A673 (cell line): ENCODE measurements at regions not wholly inside any gene's neighbourhood (a gene's known extent, or its start where the extent isn't known, plus 50 kb on each side); places are given as distances from the start of the nearest gene placed in this dataset.
"Not testable (repeated sequence)": the region's sequence is repeated elsewhere in the genome, so short reads cannot be mapped to it uniquely, and the experiment has no call there.

Experiments used
- BruUV-seq: library from RNA; stranded (reverse); fragments of 400-500 nt; replicated peaks from 2 replicates; lab custom pipeline; 2021; lab: Mats Ljungman, UMichigan
- CTCF ChIA-PET: fragments of 300-600 bp; sonication (Branson Sonifier 250); formaldehyde crosslinking; loops from one replicate; lab custom pipeline; 2022; ENCODE audit warnings: antibody characterized with exemption; lab: Charles Lee
- POLR2A ChIA-PET: fragments of 300-600 bp; sonication (Branson Sonifier 250); formaldehyde crosslinking; loops from one replicate; lab custom pipeline; 2022; ENCODE audit warnings: antibody characterized with exemption; ENCODE audit not compliant: low non-redundant PET; lab: Charles Lee
- DNase-seq: peaks from one replicate; pipeline ENCODE4 v3.0.0-alpha.2; 2015; ENCODE audit warnings: low spot score
- H3K27ac ChIP-seq: fragments of 200-600 bp; sonication (generic); 2 replicates; pipeline ENCODE4 v1.5.1; 2016; ENCODE audit warnings: mixed run types, low read depth, mild to moderate bottlenecking, mixed read lengths, antibody characterized with exemption, low read length; ENCODE audit not compliant: poor library complexity, severe bottlenecking
- H3K27me3 ChIP-seq: fragments of 200-600 bp; sonication (generic); replicated peaks from 2 replicates; pipeline ENCODE4 v1.6.1; 2017; ENCODE audit warnings: mixed run types, low read depth, mild to moderate bottlenecking, mixed read lengths, antibody characterized with exemption, low read length; ENCODE audit not compliant: insufficient read depth, poor library complexity
- H3K36me3 ChIP-seq: fragments of 200-600 bp; sonication (generic); 2 replicates; pipeline ENCODE4 v1.6.1; 2016; ENCODE audit warnings: mixed run types, mild to moderate bottlenecking, mixed read lengths, antibody characterized with exemption, low read length; ENCODE audit not compliant: insufficient read depth, poor library complexity, severe bottlenecking
- H3K4me1 ChIP-seq: fragments of 200-600 bp; sonication (generic); 2 replicates; pipeline ENCODE4 v1.6.1; 2017; ENCODE audit warnings: mixed run types, mild to moderate bottlenecking, mixed read lengths, antibody characterized with exemption, low read length; ENCODE audit not compliant: insufficient read depth, poor library complexity, severe bottlenecking
- H3K4me3 ChIP-seq: fragments of 200-600 bp; sonication (generic); 2 replicates; pipeline ENCODE4 v1.5.1; 2016; ENCODE audit warnings: low read depth, mixed run types, mild to moderate bottlenecking, mixed read lengths, low read length; ENCODE audit not compliant: poor library complexity, severe bottlenecking
- H3K9me3 ChIP-seq: fragments of 200-600 bp; sonication (generic); 2 replicates; pipeline ENCODE4 v1.6.1; 2016; ENCODE audit warnings: mixed run types, low read depth, mild to moderate bottlenecking, mixed read lengths, antibody characterized with exemption, low read length; ENCODE audit not compliant: poor library complexity, severe bottlenecking
- EZH2 ChIP-seq: fragments of 200-600 bp; sonication (generic); IDR thresholded peaks from 2 replicates; pipeline ENCODE4 v1.6.1; 2017; ENCODE audit warnings: borderline replicate concordance, low read depth, mild to moderate bottlenecking, mixed read lengths, antibody characterized with exemption, low read length; ENCODE audit not compliant: poor library complexity, severe bottlenecking
- intact Hi-C: fragments of 100-400 bp; cut with micrococcal nuclease; formaldehyde crosslinking; loops from one replicate; pipeline ENCODE4 v1.10.0; 2022; ENCODE audit not compliant: unreplicated experiment
- TF ChIP-seq, protein P1 (sequence below): fragments of 300-800, 200-600 bp; sonication (generic); conservative IDR thresholded peaks from 2 replicates; pipeline ENCODE4 v1.5.1; 2017; ENCODE audit warnings: low read depth, mild to moderate bottlenecking, antibody characterized with exemption, low read length, moderate library complexity, mixed read lengths

DNA sequence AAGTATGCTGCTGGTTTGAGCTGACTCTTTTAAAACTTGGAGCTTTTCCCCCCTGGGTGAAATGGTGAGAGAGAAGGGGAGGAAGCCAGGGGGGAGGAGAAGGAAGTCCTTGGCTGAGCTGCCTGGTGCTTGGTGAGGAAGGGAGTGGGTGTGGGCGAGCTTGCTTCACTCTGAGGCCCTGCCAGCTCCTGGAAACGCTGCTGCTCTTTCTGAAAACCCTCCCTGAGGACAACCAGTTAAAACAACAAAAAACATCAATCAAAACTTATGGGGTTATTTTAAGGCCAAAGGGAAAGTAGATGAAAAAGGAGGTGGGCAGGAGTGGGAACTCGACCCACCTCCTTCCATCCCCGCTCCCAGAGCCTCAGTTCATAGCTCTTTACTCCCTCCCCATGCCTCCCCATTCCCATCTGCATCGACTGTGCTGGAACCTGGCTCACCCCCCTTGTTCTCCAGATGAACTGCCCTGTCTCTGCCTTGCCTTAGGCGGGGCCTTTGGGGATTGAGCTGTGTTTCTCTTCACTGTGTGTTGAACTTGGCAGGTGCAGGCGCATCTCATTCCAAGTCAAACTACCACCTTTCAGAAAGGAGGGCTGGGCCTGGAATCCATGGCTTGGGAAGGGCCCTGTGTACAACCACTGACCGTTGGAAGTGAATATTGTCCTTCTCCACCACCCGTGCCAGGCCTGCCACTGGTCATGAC is 166.1 kb downstream of the ZNF621 start:
- no peaks in the 10 kb centered on the region for H3K27me3 ChIP-seq
- no peaks in the 10 kb centered on the region for H3K9me3 ChIP-seq
- ChIA-PET POLR2A (no interaction called here), CTCF (no interaction called here)
- BruUV-seq = no TSS peak
- H3K27ac ChIP-seq = no peak overlapping the region
- no peaks in the 10 kb centered on the region for H3K36me3 ChIP-seq
- DNase-seq = no peak
- intact Hi-C loops = no loop called here
- H3K4me1 ChIP-seq = no peaks in the 10 kb centered on the region
- H3K4me3 ChIP-seq = no peak overlapping the region
- TF ChIP-seq, protein P1, sequence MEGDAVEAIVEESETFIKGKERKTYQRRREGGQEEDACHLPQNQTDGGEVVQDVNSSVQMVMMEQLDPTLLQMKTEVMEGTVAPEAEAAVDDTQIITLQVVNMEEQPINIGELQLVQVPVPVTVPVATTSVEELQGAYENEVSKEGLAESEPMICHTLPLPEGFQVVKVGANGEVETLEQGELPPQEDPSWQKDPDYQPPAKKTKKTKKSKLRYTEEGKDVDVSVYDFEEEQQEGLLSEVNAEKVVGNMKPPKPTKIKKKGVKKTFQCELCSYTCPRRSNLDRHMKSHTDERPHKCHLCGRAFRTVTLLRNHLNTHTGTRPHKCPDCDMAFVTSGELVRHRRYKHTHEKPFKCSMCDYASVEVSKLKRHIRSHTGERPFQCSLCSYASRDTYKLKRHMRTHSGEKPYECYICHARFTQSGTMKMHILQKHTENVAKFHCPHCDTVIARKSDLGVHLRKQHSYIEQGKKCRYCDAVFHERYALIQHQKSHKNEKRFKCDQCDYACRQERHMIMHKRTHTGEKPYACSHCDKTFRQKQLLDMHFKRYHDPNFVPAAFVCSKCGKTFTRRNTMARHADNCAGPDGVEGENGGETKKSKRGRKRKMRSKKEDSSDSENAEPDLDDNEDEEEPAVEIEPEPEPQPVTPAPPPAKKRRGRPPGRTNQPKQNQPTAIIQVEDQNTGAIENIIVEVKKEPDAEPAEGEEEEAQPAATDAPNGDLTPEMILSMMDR = no peak
- no peak for TF ChIP-seq EZH2

DNA sequence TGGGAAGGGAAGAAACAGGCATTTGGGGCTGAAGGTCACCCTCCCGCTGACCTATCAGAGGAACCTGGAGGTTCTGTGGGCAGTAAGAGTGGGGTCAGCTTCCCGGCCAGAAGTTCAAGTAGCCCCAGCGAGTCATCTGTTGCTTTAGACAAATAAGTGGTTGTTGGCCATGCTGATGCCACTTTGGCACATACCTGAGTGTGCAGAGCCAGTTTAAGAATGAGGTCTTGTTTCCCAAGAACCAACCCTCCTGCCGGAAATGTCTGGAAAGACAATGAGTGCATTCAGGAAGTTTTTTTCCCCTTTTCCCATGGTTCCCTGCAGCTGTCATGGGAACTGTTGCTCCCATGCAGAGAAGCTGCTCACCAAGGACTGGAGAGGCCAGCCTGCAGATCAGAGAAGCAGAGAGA is 166.7 kb downstream of the ZNF621 start:
- no TSS peak for BruUV-seq
- Histone ChIP-seq H3K4me1 (no peaks in the 10 kb centered on the region), H3K9me3 (no peaks in the 10 kb centered on the region), H3K4me3 (no peak overlapping the region), H3K27me3 (no peaks in the 10 kb centered on the region), H3K27ac (no peak overlapping the region), H3K36me3 (no peaks in the 10 kb centered on the region)
- intact Hi-C loops = no loop called here
- no peak for TF ChIP-seq EZH2
- TF ChIP-seq, protein P1 = no peak
- ChIA-PET POLR2A (no interaction called here), CTCF (no interaction called here)
- DNase-seq = no peak

DNA sequence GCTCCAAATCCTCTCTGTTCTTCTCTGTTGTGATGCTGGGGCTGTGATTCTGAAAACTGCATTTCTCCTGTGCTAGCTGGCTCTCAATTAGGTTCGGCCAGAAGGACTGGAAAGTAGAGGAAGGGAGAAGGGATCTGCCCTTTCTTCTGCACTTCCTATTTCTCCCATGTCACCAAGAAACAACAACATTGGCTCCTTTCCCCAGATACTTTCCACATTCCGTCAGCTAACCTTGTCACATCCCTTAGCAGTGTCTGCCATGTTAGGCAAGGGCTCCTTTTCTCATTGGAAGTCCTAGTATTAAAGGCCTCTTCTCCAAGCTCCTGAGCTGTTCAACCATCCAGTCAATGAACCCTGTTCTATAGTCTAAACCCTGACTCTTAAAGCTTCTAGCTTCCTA is 171.1 kb downstream of the ZNF621 start:
- intact Hi-C loops = no loop called here
- ChIA-PET POLR2A (no interaction called here), CTCF (no interaction called here)
- Histone ChIP-seq H3K27me3 (no peaks in the 10 kb centered on the region), H3K36me3 (no peaks in the 10 kb centered on the region), H3K4me3 (no peak overlapping the region), H3K27ac (no peak overlapping the region), H3K4me1 (no peaks in the 10 kb centered on the region), H3K9me3 (no peaks in the 10 kb centered on the region)
- TF ChIP-seq, protein P1 = no peak
- TF ChIP-seq EZH2 = no peak
- no TSS peak for BruUV-seq
- no peak for DNase-seq

- H3K27me3 ChIP-seq, BruUV-seq, H3K36me3 ChIP-seq, intact Hi-C loops, H3K4me3 ChIP-seq, CTCF ChIA-PET, H3K4me1 ChIP-seq, H3K27ac ChIP-seq, H3K9me3 ChIP-seq, POLR2A ChIA-PET, DNase-seq: not testable (repeated sequence)
These were observed 173.9 kb downstream of the ZNF621 start for GRCh38 chr3:40698611-40699010.
